Endothelial cell of umbilical vein (primary cell): ENCODE measurements at regions not wholly inside any gene's neighbourhood (a gene's known extent, or its start where the extent isn't known, plus 50 kb on each side); places are given as distances from the start of the nearest gene placed in this dataset.

Source experiments
- BruUV-seq: library from RNA; stranded (reverse); fragments of 400-500 nt; replicated peaks from 2 replicates; lab custom pipeline; 2021; lab: Mats Ljungman, UMichigan
- CTCF ChIA-PET: fragments of 300-600, 350-600 bp; sonication (Branson Sonifier 250); formaldehyde crosslinking; loops from one replicate; lab custom pipeline; 2021; ENCODE audit warnings: antibody characterized with exemption, inconsistent platforms; lab: Charles Lee
- POLR2A ChIA-PET: fragments of 300-600, 350-600 bp; sonication (Branson Sonifier 250); formaldehyde crosslinking; loops from one replicate; lab custom pipeline; 2021; ENCODE audit warnings: antibody characterized with exemption, inconsistent platforms; lab: Charles Lee
- DNase-seq: peaks from one replicate; pipeline ENCODE4 v3.0.0-alpha.2; 2011; ENCODE audit warnings: low read depth, low spot score
- FAIRE-seq: peaks from 2 replicates; lab custom pipeline; 2011; peaks lifted over from hg19 to GRCh38; lab: Jason Lieb, UNC
- H2AFZ ChIP-seq: 2 replicates; pipeline ENCODE4 v1.6.0; 2012; ENCODE audit warnings: low read depth, low read length, control low read depth, inconsistent platforms
- H3K27ac ChIP-seq: 2 replicates; pipeline ENCODE4 v1.5.1; 2011; ENCODE audit warnings: low read depth, mild to moderate bottlenecking, control low read depth, low read length, moderate library complexity; ENCODE audit not compliant: insufficient read depth
- H3K27me3 ChIP-seq, 2 experiments: 2 replicates each; pipeline versions ENCODE4 v1.6.0 to v1.6.1; 2011; ENCODE audit warnings: low read length in 2 of 2, mixed read lengths in 1 of 2; ENCODE audit not compliant: control insufficient read depth in 2 of 2, insufficient read depth in 2 of 2
- H3K36me3 ChIP-seq, 2 experiments: 2 replicates in 1 of 2; 3 replicates in 1 of 2; pipeline ENCODE4 v1.5.1; 2011; ENCODE audit warnings: low read length in 2 of 2, mild to moderate bottlenecking in 1 of 2, moderate library complexity in 1 of 2; ENCODE audit not compliant: control insufficient read depth in 2 of 2, insufficient read depth in 2 of 2; ENCODE audit errors: extremely low read depth in 1 of 2
- H3K4me1 ChIP-seq: 3 replicates; pipeline ENCODE4 v1.5.1; 2011; ENCODE audit warnings: mild to moderate bottlenecking, low read length; ENCODE audit not compliant: control insufficient read depth, insufficient read depth; ENCODE audit errors: extremely low read depth
- H3K4me2 ChIP-seq: 2 replicates; pipeline ENCODE4 v1.6.1; 2011; ENCODE audit warnings: low read length, control low read depth, mixed read lengths; ENCODE audit not compliant: insufficient read depth
- H3K4me3 ChIP-seq, 3 experiments: fragments of 200-600 bp in 1 of 3; sonication (generic), shearing (Covaris generic) in 1 of 3; replicated peaks in 1 of 3; 2 replicates each; pipeline ENCODE4 v1.5.1; 2011 to 2016; ENCODE audit warnings: control low read depth in 3 of 3, low read length in 3 of 3, mild to moderate bottlenecking in 2 of 3, inconsistent platforms in 1 of 3, low read depth in 1 of 3, moderate library complexity in 1 of 3; ENCODE audit not compliant: insufficient read depth in 1 of 3
- H3K79me2 ChIP-seq: 2 replicates; pipeline ENCODE4 v1.6.0; 2012; ENCODE audit warnings: low read length, inconsistent platforms; ENCODE audit not compliant: control insufficient read depth, insufficient read depth
- H3K9ac ChIP-seq: replicated peaks from 2 replicates; pipeline ENCODE3; 2011; ENCODE audit warnings: low read length, control low read depth; ENCODE audit not compliant: insufficient read depth; ENCODE audit errors: extremely low read depth
- H3K9me1 ChIP-seq: replicated peaks from 3 replicates; pipeline ENCODE4 v1.6.0; 2011; ENCODE audit warnings: mild to moderate bottlenecking, low read length; ENCODE audit not compliant: control insufficient read depth, insufficient read depth; ENCODE audit errors: extremely low read depth
- H3K9me3 ChIP-seq: replicated peaks from 2 replicates; pipeline ENCODE4 v1.5.1; 2012; ENCODE audit warnings: low read length, inconsistent platforms; ENCODE audit not compliant: control insufficient read depth, insufficient read depth
- H4K20me1 ChIP-seq: replicated peaks from 2 replicates; pipeline ENCODE3; 2011; ENCODE audit warnings: mild to moderate bottlenecking, low read length; ENCODE audit not compliant: control insufficient read depth, insufficient read depth; ENCODE audit errors: extremely low read depth
- CTCF ChIP-seq, 2 donors: IDR thresholded peaks; 1 replicate in 1 of 2; 2 replicates in 1 of 2; pipeline ENCODE4 v1.5.1; 2011; ENCODE audit warnings: low read length in 2 of 2, mild to moderate bottlenecking in 2 of 2, moderate library complexity in 2 of 2, control low read depth in 1 of 2, inconsistent platforms in 1 of 2, low read depth in 1 of 2; ENCODE audit not compliant: insufficient read depth in 1 of 2; ENCODE audit errors: extremely low read depth in 1 of 2
- EZH2 ChIP-seq: IDR thresholded peaks from 2 replicates; pipeline ENCODE4 v1.6.1; 2012; ENCODE audit warnings: borderline replicate concordance, low read depth, mild to moderate bottlenecking, moderate library complexity, low read length, inconsistent platforms; ENCODE audit not compliant: severe bottlenecking
- MAX ChIP-seq: IDR thresholded peaks from 2 replicates; pipeline ENCODE4 v1.6.1; 2011; ENCODE audit not compliant: insufficient read depth, insufficient read length
- POLR2AphosphoS5 ChIP-seq: IDR thresholded peaks from 2 replicates; pipeline ENCODE4 v1.6.1; 2012; ENCODE audit warnings: low read depth, mild to moderate bottlenecking, control low read depth, low read length, moderate library complexity; ENCODE audit not compliant: insufficient read depth
- dilution Hi-C: fragments of 300-500 bp; cut with MboI; formaldehyde crosslinking; loops from one replicate; pipeline ENCODE4 v1.15.0; 2019; ENCODE audit warnings: low sequenced_read_pairs; ENCODE audit not compliant: extremely low pct_ligation_motif_present
- intact Hi-C: fragments of 100-400 bp; cut with micrococcal nuclease; formaldehyde crosslinking; loops from one replicate; pipeline ENCODE4 v1.10.0; 2022

GRCh38 chr7:53398566-53398965 is 363.1 kb downstream of the POM121L12 start:
- TF ChIP-seq CTCF (IDR thresholded peaks at IDR 0.05; ENCODE audit: extremely low read depth in 1 of 2, insufficient read depth in 1 of 2, low read depth in 1 of 2, low read length in 2 of 2) (no peak), EZH2 (no peak), MAX (no peak)
- intact Hi-C loops: no loop called here
- Histone ChIP-seq H3K4me2 (no peak overlapping the region), H2AFZ (no peak overlapping the region), H3K4me3 (no peak overlapping the region), H4K20me1 (no peaks in the 10 kb centered on the region), H3K79me2 (no peaks in the 10 kb centered on the region), H3K9ac (no peak overlapping the region), H3K4me1 (no peaks in the 10 kb centered on the region), H3K9me1 (no peaks in the 10 kb centered on the region), H3K9me3 (no peaks in the 10 kb centered on the region), H3K27ac (no peak overlapping the region), H3K27me3 (no peaks in the 10 kb centered on the region), H3K36me3 (no peaks in the 10 kb centered on the region)
- DNase-seq (no peak), FAIRE-seq (no peak)
- ChIA-PET CTCF (no interaction called here), POLR2A (no interaction called here)
- dilution Hi-C loops: no loop called here
- BruUV-seq: no TSS peak

- Histone ChIP-seq H3K79me2 (no peaks in the 10 kb centered on the region), H3K4me2 (no peak overlapping the region), H3K9ac (no peak overlapping the region), H3K27me3 (no peaks in the 10 kb centered on the region), H3K4me3 (no peak overlapping the region), H4K20me1 (no peaks in the 10 kb centered on the region), H3K27ac (no peak overlapping the region), H3K4me1 (no peaks in the 10 kb centered on the region), H3K36me3 (no peaks in the 10 kb centered on the region), H3K9me3 (no peaks in the 10 kb centered on the region), H3K9me1 (no peaks in the 10 kb centered on the region), H2AFZ (no peak overlapping the region)
- BruUV-seq: no TSS peak
- intact Hi-C loops (no loop called here), dilution Hi-C loops (no loop called here)
- DNase-seq: no peak
- TF ChIP-seq MAX: no peak
- TF ChIP-seq POLR2AphosphoS5: no peak
- ChIA-PET CTCF (no interaction called here), POLR2A (no interaction called here)
- FAIRE-seq: no peak
Measured at GRCh38 chr7:53413021-53413420, 377.6 kb downstream of the POM121L12 start.
